Left renal pelvis (tissue), 4 donors: ENCODE measurements at regions not wholly inside any gene's neighbourhood (a gene's known extent, or its start where the extent isn't known, plus 50 kb on each side); places are given as distances from the start of the nearest gene placed in this dataset.
"Not testable (repeated sequence)": the region's sequence is repeated elsewhere in the genome, so short reads cannot be mapped to it uniquely, and the experiment has no call there.

Experiments
- DNase-seq, 4 donors: peaks; one replicate each; pipeline ENCODE4 v3.0.0-alpha.2; 2013; ENCODE audit warnings: low read depth in 4 of 4, low spot score in 3 of 4

GRCh38 chr16:58866935-58867334 lies 132.8 kb upstream of the GOT2 start:
- no peak for DNase-seq

GRCh38 chr16:58863761-58864160 lies 129.6 kb upstream of the GOT2 start:
- DNase-seq, result no peak

GRCh38 chr16:58863042-58863441 lies 128.9 kb upstream of the GOT2 start:
- no peak for DNase-seq

- DNase-seq, result no peak
Measured at GRCh38 chr16:58862334-58863021, 128.4 kb upstream of the GOT2 start.

DNA sequence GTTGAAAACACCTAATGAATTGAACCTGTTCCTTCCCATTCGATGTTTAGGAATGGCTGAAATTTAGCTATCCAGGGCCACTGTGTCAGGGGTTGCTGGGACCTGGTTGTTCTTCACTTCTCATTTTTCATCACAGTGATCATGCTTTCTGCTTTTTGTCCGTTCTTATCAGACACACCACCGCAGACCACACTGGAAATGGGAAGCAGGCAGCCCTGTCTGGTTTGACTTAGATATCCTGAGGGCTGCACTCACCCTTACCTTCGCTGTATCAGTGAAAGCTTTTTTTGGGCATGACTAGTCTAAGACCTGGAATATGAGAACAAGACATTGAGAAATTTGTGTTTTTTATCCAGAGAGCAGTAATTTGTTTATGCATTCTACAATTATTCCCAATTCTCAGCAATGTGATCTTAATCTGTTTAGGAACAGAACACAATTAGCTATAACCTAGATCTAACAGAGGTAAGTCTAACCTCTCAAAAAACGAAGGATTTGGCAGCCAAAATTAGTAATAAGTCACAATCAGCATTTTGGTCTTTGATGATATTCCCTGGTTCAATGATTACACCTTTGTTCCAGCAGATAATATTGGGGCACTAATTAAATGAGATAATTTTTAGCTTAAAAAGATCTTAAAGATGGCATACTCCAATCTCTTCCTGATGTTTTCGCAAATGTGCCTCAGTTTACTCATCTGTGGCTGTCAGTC lies 126.0 kb upstream of the GOT2 start:
- no peak for DNase-seq

DNA sequence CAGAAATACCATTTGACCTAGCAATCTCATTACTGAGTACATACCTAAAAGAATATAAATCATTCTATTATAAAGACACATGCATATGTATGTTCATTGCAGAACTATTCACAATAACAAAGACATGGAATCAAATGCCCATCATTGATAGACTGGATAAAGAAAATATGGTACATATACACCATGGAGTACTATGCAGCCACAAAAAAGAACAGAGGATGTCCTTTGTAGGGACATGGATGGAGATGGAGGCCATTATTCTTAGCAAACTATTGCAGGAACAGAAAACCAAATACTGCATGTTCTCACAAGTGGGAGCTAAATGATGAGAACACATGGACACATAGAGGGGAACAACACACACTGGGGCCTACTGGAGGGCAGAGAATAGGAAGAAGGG lies 124.5 kb upstream of the GOT2 start:
- DNase-seq, result not testable (repeated sequence)

DNA sequence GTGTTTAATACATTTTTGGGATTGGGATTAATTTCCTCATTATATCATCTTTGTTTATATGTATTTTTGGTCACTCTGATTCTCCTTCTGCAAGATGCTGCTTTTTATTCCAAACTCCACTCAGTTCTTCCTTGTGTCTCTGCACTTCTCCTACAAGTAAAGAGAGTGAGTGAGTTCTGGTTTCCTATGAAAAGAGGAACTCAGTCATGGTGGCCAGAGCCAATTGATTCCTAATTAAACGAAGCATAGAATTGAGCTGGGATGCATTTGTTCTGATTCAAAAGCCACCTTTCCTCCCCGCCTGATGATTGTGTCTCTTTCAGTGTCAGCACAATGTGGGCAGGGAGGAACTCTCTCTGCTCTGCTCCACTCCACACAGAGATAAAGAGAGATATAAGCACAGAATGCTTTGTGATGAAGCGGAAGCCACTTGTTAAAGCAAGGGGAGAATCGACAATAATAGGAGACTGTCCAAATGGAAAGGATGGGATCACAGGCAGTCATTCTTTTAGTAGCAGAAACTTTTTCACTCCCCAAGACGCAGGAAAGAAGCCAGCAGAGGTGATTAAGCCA lies 121.3 kb upstream of the GOT2 start:
- no peak for DNase-seq

GRCh38 chr16:58853854-58854791 lies 120.0 kb upstream of the GOT2 start:
- DNase-seq, result no peak

- no peak for DNase-seq
Measured at GRCh38 chr16:58850678-58851020, 116.5 kb upstream of the GOT2 start.

DNA sequence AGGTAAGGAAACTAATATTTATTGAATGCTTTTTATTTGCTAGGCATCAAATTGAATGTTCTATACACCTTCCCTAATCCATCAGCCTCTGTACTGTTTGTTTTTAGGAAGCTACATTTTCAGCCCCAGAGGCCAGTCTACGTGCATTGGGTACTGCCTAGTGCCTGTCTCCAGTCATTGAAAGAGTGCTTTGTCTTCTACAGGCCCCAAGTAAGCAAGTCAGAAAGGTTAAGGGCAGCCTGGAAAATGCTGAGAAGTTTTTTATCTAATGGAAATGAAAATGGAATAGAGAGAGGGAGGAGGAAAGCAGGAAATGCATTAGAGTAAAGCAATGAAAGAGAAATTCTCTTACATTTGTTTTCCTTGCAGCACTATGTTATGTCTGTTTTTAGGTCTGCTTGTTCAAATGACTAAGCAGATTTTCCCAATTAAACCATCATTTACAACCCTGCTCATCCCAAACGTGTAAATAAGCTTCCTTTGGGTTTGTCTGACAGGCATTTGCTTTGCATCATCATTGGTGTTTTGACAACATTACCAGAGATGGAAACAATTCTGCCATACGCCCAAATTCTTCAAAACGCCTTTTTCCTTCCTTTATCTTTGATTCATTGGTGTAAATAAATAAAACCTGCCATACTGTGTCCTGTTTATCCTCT lies 116.0 kb upstream of the GOT2 start:
- no peak for DNase-seq

DNA sequence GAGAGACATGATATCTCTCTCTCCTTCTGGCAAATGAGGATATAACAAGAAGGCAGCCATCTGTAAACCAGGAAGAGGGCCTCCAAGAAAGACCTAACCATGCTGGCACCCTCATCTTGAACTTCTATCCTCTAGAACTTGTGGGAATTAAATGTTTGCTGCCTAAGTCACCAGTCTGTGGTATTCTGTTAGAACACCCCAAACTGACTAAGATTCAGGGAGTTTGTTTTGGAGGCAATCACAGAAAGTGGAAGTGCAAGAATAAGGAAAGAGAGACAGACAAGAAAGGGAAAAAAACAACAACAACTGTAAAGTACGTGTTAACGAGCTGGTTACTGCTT lies 114.5 kb upstream of the GOT2 start:
- DNase-seq, result no peak

DNA sequence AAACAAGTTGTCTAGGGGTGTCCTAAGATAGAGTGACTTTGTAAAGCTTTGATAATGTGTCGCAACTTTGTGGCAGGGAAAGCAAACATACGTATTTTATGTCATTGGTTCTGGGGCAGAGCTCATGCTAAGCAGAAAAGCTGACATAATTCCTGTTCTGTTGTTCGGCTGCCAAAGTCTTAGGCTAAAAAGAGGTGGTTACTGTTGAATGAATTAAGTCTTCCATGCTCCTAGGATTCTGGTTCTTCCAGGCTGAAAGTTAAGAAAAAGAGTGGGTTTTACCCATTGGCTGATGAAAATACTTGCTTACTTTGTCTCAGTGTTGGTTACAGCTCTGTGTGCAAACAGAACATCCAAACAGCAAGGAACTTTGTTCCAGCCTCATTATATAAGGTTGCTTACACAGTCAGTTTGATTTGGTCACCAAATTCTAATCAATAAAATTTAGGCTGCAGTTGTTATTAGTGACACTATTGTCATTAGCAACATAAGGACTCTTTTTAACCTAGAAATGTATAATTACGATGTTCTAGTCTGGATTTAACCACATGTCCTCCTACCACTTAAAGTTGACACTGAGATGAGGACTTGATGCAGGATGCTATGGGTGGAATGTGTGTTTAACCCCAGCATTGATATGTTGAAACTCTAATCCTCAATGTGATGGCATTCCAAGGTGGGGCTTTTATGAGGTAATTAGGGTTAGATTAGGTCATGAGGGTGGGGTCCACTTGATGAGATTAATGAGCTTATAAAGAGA lies 114.0 kb upstream of the GOT2 start:
- DNase-seq, result no peak

GRCh38 chr16:58846226-58846625 lies 112.1 kb upstream of the GOT2 start:
- DNase-seq, result not testable (repeated sequence)

DNA sequence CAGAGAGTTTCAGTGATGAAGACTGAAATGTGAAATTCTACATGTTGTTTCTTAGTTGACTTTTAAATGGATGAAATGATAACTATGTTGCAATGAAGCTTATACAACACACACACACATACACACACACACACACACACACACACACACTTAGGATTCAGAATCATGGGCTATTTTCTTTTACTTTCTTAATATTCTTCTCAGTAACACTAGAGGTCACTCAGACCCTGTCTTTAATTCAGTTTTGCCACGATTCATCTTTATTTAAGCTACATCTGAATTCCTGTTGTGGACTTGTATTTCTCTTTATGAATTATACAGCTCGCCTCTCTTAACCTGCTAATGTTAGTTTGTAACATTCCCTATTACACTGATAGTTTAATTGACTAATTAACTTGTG lies 109.6 kb upstream of the GOT2 start:
- no peak for DNase-seq

- DNase-seq, result no peak
Measured at GRCh38 chr16:58842746-58843145, 108.6 kb upstream of the GOT2 start.

GRCh38 chr16:58842156-58842555 lies 108.0 kb upstream of the GOT2 start:
- no peak for DNase-seq

DNA sequence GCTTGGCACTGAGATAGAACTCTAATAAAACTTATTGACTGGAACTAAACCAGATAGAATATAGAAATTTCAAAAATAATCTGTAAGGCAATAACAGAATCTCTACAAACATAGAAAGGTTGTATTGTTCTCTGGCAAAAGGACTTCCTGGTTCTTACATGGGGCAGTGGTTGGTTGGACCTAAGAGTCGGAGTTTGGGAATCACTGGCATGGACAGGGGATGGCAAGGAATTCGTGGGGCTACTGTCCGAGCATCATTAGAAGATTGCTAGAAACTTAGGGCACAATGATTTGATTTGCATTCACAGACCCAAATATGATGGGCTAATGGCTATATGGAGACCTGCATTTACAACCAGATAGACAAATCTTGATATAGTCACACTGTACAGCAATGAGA lies 103.8 kb upstream of the GOT2 start:
- DNase-seq, result no peak

- DNase-seq, result no peak
Measured at GRCh38 chr16:58836427-58836826, 102.3 kb upstream of the GOT2 start.

- DNase-seq, result no peak
Measured at GRCh38 chr16:58832386-58832895, 98.3 kb upstream of the GOT2 start.

DNA sequence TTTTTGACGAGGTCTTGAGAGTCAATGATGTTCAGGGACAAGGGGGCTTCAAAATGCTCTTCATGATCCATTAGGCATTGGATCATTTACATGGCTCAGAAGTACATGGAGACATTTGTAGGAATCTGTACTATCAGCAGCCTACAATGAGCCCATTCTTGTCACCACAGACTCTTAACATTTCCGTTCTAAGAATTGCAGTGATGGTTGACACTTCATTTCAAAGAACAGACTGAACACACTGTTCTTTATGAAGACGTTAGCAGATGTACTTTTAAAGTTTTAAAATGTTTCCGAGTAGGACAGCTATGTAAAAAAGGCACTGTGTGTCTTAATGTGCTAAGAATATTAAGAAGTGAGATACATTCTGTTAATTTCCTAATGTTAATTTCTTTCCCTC lies 97.3 kb upstream of the GOT2 start:
- no peak for DNase-seq
